GM12872 (cell line): ENCODE measurements at regions not wholly inside any gene's neighbourhood (a gene's known extent, or its start where the extent isn't known, plus 50 kb on each side); places are given as distances from the start of the nearest gene placed in this dataset.

Source experiments
- TF ChIP-seq, protein P1 (sequence below): IDR thresholded peaks from 3 replicates; pipeline ENCODE4 v1.5.1; 2011; ENCODE audit warnings: low read depth, mild to moderate bottlenecking, low read length, moderate library complexity; ENCODE audit not compliant: insufficient read depth

DNA sequence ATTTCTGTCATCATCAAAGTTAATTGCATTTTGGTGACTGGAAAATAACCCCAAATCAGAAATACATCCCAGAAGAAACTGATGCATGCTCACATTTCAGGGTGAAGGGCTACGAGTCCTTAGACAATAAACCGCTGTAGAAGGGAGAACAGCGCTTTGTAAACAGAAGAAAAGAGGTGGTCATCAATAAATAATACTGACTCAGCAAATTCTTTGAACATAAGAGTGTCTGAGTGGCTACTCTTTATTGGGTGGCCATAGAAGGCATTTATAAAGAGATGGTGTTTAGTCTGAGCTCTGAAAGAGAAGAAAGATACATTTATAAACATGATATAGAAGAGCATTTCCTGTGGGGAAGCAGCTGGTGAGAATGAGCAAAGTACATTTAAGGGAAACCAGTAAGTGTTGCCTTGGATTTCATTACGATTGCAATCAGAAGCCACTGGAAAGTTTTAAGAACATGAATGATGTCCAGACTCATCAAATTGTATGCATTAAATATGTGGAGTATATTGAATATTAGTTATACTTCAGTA is 246.9 kb upstream of the GIMD1 start:
- TF ChIP-seq, protein P1, sequence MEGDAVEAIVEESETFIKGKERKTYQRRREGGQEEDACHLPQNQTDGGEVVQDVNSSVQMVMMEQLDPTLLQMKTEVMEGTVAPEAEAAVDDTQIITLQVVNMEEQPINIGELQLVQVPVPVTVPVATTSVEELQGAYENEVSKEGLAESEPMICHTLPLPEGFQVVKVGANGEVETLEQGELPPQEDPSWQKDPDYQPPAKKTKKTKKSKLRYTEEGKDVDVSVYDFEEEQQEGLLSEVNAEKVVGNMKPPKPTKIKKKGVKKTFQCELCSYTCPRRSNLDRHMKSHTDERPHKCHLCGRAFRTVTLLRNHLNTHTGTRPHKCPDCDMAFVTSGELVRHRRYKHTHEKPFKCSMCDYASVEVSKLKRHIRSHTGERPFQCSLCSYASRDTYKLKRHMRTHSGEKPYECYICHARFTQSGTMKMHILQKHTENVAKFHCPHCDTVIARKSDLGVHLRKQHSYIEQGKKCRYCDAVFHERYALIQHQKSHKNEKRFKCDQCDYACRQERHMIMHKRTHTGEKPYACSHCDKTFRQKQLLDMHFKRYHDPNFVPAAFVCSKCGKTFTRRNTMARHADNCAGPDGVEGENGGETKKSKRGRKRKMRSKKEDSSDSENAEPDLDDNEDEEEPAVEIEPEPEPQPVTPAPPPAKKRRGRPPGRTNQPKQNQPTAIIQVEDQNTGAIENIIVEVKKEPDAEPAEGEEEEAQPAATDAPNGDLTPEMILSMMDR: no peak

- TF ChIP-seq, protein P1: no peak
These were observed 245.9 kb upstream of the GIMD1 start for GRCh38 chr4:106614441-106614840.

DNA sequence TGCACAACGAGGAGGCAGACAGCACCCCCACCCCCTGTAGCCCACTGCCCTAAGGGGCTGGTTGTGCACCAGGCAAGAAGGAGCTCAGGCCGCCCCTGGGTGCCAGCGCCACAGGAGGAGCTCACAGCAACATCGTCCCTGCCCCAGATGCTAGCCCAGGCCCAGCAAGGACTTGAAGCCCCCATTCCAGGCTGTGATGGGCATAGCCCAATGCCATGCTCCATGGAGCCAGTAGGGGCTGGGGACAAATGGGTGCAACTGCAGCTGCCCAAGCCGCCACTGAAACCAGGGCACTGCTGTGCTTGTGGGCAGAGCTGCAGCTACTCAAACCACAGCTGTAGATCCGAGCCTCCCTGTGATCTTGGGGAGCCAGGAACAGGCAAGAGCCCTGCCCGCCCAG is 241.3 kb upstream of the GIMD1 start:
- TF ChIP-seq, protein P1: no peak

GRCh38 chr4:106607558-106607957 is 239.0 kb upstream of the GIMD1 start:
- TF ChIP-seq, protein P1: no peak

DNA sequence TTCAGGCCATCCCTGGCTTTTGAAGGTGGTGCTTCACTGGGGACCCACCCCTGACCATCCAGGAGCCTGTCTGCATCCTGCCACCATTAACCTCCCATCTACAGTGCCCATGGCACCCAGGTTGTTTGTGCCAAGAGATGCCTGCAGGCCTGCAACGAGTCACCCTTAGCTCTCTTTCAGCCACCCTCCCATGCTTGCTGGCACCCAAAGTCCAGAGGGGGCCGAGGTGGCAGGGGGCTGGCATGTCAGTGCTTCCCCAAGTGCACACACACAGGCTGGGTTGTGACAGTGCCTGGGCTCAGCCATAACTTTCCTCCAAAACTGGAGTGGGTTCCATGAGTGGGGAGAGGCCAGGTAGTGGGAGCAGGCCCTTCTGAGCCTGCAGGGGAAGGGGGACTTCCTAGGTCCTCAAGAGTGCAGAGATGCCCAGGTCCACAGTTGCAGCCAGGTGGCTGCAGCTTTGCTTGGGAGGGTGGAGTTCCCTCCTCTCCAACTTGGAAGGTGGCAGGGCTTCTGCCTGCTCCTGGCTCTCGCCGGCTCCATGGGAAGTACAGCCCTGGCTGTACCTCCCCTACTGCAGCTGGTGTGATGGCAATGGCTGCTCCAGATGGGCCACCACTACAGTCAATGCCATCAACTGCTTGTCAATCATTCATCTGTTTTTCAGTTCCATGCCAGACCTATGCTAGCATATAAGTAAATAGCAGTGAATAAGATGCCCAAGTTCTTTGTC is 235.9 kb upstream of the GIMD1 start:
- TF ChIP-seq, protein P1: no peak

DNA sequence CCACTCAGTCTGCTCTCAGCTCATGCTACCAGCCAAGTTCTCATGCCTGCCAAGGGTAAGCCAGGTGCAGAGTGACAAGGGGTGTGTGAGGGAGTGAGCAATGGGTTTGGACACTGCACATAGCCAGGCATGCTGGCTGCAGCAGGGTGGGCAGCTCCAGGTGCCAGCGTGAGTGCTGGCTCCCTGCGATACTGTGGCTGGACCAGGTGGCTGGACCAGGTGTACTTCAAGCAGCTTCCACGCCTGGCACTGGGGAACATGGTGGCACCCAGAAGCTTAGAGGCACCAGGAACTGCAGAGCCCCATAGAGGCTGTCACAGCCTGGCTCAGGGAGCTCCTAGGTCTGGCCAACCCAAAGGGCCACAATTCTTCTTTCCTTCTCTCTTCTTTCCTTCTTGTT is 234.9 kb upstream of the GIMD1 start:
- TF ChIP-seq, protein P1: no peak

DNA sequence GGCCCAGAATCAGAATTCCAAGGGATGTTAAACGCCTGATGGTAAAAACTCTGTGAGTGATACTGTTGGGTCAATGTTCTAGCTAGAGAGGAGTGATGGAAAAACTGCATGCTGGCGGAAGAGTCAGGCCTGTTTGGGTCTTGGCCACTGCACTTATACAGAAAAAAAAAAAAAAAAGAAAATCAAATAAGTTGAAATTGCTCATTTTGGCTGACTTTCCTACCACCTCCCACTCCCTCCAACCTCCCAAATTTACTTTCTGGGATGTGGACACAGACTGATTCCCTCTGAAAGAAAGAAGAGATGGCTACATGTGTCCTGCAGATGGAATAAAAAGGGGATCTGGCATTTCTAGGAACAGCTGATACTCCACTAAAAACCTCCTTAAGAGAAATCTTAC is 234.1 kb upstream of the GIMD1 start:
- TF ChIP-seq, protein P1: no peak

DNA sequence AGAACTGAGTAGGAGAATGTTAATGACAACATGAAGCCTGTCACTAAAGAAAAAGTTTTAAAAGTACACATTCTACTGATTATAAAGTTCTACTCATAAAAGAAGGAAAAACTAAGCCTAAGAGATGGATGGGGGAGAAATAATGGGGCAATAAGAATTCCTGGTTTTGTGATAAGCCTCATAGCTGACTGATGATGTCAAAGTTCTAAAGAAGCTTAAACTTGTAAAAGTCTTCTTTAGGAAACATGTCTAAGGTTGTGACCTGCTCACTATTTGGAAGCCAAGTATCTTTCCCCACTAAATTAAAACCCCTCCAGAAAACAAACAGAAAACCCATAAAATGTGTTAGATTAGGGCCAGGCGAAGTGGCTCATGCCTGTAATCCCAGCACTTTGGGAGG is 232.9 kb upstream of the GIMD1 start:
- TF ChIP-seq, protein P1: no peak
